HG03565 (cell line): ENCODE measurements at regions not wholly inside any gene's neighbourhood (a gene's known extent, or its start where the extent isn't known, plus 50 kb on each side); places are given as distances from the start of the nearest gene placed in this dataset.
A peak's percentile ranks its signal among the peaks of the same experiment; 100 is the strongest.
"Not testable (repeated sequence)": the region's sequence is repeated elsewhere in the genome, so short reads cannot be mapped to it uniquely, and the experiment has no call there.

Experiments used
- ATAC-seq: cut with Tn5 transposase; IDR thresholded peaks from one replicate; pipeline ENCODE4 v1.9.1; 2021; ENCODE audit warnings: mild to moderate bottlenecking, moderate library complexity; ENCODE audit not compliant: unreplicated experiment

DNA sequence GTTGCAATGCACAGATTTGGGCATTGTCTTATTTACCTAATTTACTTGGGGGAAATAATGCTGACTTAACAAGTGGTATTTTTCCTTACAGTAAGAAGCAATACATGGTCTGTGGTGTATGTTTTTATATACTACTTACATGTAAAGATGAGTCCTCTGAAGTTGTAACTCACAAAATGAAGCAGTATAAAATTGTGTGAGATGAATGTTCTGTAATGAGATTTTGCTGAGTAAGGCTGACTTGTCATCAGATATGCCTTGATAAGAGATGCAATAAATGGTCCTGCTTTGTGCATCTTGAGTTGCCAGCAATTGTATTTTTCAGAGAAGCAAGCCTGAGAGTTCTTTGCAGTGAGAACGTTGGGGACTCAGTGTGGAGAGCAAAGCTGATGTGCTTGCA lies 92.2 kb upstream of the GNAQ start:
- no peak for ATAC-seq

GRCh38 chr9:78122631-78123030 lies 91.0 kb upstream of the GNAQ start:
- no peak for ATAC-seq

DNA sequence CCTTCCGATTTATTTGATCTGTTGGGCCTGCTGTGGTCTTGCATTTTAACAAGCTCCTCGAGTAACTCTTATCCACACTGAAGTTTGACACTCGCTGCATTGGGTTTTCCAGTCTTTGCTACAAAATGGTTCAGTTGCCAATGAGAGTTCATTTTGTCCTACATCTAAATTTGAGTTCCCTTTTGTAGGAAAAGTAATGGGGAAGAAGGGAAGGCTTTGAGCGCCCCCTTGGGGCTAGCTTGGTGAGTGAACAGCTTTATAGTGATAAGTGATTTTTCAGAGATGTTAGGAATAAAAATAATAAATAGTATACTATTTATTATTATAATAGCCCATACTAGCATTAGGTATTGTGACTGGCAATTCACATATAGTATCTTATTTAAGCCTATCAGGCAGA lies 89.9 kb upstream of the GNAQ start:
- ATAC-seq = no peak

GRCh38 chr9:78118742-78119473 lies 87.3 kb upstream of the GNAQ start:
- peak; percentile 93 for ATAC-seq

- no peak for ATAC-seq
These were observed 83.5 kb upstream of the GNAQ start for GRCh38 chr9:78115073-78115472.

DNA sequence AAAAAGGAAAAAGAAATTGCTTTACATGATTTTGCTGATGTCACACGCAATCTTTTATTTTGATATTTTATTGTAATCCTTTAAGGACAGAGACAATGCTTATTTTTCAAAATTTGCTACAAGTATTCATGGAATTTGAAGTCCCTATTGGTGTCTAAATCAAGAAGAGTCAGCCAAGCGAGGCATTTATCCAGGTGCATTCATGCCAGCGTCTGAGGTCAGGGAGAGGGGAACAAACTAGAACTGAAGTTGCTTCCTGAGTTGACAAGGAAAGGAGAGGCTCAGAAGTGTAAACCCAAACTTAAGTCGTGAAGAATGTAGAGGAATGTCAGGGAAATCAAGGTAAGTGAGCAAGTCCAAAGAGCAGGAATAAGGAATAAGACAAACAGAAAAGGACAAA lies 83.0 kb upstream of the GNAQ start:
- no peak for ATAC-seq

GRCh38 chr9:78112406-78112805 lies 80.8 kb upstream of the GNAQ start:
- ATAC-seq = no peak

GRCh38 chr9:78112004-78112403 lies 80.4 kb upstream of the GNAQ start:
- ATAC-seq = no peak

- ATAC-seq = no peak
These were observed 77.5 kb upstream of the GNAQ start for GRCh38 chr9:78109075-78109474.

DNA sequence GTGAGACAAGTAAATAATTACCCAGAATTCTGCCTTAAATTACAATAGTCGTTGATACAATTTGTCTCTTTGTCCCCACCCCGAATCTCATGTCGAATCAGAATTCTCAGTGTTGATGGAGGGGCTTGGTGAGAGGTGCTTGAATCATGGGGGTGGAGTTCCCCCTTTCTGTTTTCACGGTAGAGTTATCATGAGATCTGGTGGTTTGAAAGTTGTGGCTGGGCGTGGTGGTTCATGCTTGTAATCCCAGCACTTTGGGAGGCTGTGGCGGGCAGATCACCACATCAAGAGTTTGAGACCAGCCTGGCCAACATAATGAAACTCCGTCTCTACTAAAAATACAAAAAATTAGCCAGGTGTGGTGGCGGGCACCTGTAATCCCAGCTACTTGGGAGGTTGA lies 75.0 kb upstream of the GNAQ start:
- not testable (repeated sequence) for ATAC-seq

- ATAC-seq = peak; percentile 90
These were observed 72.4 kb upstream of the GNAQ start for GRCh38 chr9:78103971-78104433.

DNA sequence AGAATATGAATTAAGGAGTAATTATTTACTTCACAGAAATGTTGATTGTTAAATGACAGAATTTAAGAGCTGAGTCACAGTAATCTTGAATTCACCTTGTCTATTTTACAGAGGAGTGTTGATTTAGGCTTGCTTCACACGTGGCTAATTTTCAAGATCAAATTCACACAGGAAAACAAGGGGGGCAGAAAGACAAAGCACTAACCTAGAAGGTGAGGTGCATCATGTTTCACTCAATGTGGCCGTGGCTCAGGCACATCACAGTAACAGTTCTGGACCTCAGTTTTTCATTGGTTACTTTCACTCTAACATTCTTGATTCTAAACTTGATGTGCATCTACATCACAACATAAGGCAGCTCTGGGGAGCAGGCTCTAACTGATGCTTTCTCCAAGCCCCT lies 69.6 kb upstream of the GNAQ start:
- no peak for ATAC-seq

DNA sequence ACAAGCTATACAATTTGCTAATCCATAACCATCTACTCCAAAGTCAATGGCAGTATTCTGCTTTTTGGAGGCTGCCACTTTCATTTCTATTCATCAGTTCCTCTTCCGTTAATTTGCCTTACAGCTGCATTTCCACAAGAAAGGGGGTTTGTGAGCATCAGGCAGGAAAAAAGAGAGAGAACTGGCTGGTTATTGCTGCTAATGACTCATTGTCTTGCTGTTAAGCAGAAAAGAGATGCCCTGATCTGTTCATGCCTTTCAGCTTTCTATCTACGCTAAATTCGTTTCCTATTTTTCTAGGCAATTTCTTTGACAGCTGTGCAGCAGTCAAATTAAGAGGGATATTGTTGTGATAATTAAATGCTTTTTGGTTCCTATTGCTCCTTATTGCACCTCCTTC lies 65.9 kb upstream of the GNAQ start:
- no peak for ATAC-seq

DNA sequence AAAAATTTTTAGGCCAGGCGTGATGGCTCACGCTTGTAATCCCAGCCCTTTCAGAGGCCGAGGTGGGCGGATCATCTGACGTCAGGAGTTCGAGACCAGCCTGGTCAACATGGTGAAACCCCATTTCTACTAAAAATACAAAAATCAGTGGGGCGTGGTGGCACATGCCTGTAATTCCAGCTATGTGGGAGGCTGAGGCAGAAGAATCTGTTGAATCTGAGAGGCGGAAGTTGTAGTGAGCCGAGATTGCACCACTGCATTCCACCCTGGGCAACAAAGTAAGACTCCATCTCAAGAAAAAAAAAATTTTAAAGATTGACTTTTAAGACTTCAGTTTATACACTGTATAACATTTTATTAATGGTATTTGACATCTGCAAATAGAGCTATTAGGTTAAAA lies 60.1 kb upstream of the GNAQ start:
- ATAC-seq = no peak

DNA sequence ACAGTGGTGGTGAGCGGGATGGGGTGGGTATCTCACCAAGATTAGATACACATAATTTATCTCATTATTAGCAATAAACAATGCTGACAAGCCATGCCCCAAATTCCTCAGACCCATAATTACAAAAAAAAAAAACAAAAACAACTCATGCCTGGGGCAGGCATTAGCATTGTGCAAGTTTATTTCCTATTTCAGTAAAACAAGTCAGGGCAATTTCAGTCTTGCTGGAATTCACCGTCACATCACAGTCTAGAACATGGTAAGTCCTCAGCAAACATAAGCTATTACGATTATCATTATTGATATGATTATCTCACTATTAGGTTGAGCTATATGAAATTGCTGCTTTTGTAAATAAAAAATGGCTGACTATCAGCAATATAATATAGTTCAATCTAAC lies 57.5 kb upstream of the GNAQ start:
- no peak for ATAC-seq

- not testable (repeated sequence) for ATAC-seq
These were observed 56.6 kb upstream of the GNAQ start for GRCh38 chr9:78088190-78088589.
